ENCODE measurements at regions not wholly inside any gene's neighbourhood (a gene's known extent, or its start where the extent isn't known, plus 50 kb on each side); places are given as distances from the start of the nearest gene placed in this dataset.
A peak's percentile ranks its signal among the peaks of the same experiment; 100 is the strongest.

- intact Hi-C loops (cut with DNase I) = no loop called here
- TF ChIP-seq CTCF (IDR thresholded peaks at IDR 0.05) = no peak
- ATAC-seq (no peak), FAIRE-seq (no peak), DNase-seq (no peak)
- Histone ChIP-seq H3K4me1 (peaks cover 0 to 6% (median 0%) of the 10 kb centered on the region in 3 donors), H3K36me3 (no peaks in the 10 kb centered on the region), H3K4me3 (no peak overlapping the region), H3K9me3 (no peaks in the 10 kb centered on the region), H3K27me3 (no peaks in the 10 kb centered on the region), H3K27ac (no peak overlapping the region)
- 86 to 94% methylated on average over 4 of the region's 4 CpGs for WGBS, 2 donors
Measured at GRCh38 chr2:172198361-172198760, 95.7 kb upstream of the DLX2 start.

DNA sequence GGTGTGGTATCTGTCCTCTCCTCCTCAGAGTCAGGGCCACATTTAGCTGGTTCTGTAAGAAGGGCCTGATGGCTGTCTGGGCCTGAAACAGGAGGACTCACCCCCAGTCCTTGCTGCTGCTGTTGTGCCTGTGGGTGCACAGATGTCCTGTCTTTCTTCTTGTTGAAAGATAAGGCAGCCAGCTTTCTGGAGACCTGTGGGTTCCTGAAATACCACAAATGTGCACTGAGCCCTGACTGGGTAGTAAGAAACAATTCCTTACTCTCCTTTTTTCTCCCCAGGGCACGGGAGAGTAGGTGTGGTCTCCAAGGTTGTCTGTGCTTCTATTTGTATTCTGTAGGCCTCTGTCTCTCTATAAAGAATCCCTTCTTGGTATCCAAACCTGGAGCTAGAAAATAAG, 96.2 kb upstream of the DLX2 start:
- Histone ChIP-seq H3K36me3 (no peaks in the 10 kb centered on the region), H3K27ac (no peak overlapping the region), H3K4me3 (no peak overlapping the region), H3K27me3 (no peaks in the 10 kb centered on the region), H3K4me1 (peaks cover 0 to 6% (median 0%) of the 10 kb centered on the region in 3 donors), H3K9me3 (no peaks in the 10 kb centered on the region)
- no peak for ATAC-seq
- no peak for TF ChIP-seq CTCF (IDR thresholded peaks at IDR 0.05)
- FAIRE-seq = no peak
- intact Hi-C loops (cut with DNase I) = no loop called here
- DNase-seq = no peak
- 86 to 100% methylated on average over 1 of the region's 1 CpG for WGBS, 2 donors

DNA sequence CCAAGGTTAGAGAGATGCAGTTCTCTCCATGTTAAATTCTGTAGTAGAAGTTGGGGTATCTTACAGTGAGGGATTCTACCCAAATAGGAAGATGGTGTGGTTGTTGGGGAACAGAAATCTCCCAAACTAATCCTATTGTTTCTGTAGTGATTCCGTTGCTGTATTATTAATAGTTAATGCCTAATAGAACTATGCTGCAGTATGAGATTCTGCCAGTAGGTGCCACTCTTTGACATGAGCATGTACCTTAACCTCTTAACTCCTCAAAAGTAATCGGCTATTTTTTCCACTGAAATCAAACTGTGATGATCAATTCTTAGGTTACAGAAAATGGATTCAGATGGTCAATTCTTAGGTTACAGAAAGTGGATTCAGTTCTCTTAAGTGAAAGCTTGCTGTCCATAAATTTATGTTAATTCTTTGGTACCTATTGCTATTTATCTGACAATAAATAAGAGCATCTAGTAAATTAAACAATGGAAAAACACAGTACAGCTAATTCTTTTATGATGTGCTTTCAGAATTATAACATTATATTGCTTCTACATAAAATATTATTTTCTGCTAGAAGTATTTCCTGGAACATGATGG, 97.9 kb upstream of the DLX2 start:
- H3K4me1 ChIP-seq = peaks cover 0 to 6% (median 0%) of the 10 kb centered on the region in 3 donors
- no peak overlapping the region for H3K4me3 ChIP-seq
- peak in 3 of 4 donors; percentile 4 to 15 (median 11) for TF ChIP-seq CTCF (IDR thresholded peaks at IDR 0.05)
- DNase-seq (no peak), FAIRE-seq (no peak), ATAC-seq (peak in 1 of 4 donors; percentile 47)
- H3K27me3 ChIP-seq = no peaks in the 10 kb centered on the region
- no peaks in the 10 kb centered on the region for H3K36me3 ChIP-seq
- no peak overlapping the region for H3K27ac ChIP-seq
- no peaks in the 10 kb centered on the region for H3K9me3 ChIP-seq
- intact Hi-C loops (cut with DNase I) = no loop called here
- WGBS, 2 donors = 64 to 67% methylated on average over 2 of the region's 2 CpGs

DNA sequence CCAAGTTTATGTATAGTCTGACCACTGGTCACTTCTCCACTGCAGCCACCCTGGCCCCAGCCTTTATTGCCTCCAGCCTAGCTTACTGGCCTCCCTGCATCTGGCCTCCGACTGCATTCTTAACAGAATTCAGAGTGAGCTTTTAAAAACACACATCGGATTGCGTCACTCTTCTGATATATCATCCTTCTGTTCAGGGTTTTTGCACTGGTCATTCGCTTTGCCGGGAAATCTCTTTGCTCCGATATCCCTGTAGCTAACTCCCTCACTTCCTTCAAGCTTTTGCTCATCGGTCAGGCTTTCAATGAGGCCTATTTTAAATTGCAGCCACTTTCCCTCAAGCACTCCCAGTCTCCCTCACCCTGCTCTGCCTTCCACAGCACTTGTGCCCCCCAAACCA, 101.6 kb upstream of the DLX2 start:
- DNase-seq = no peak
- Histone ChIP-seq H3K4me1 (no peaks in the 10 kb centered on the region), H3K27me3 (no peaks in the 10 kb centered on the region), H3K4me3 (no peak overlapping the region), H3K27ac (no peak overlapping the region), H3K36me3 (no peaks in the 10 kb centered on the region), H3K9me3 (no peaks in the 10 kb centered on the region)
- 92 to 94% methylated on average over 7 of the region's 7 CpGs for WGBS, 2 donors
- FAIRE-seq = no peak
- intact Hi-C loops (cut with DNase I) = no loop called here
- no peak for ATAC-seq
- no peak for TF ChIP-seq CTCF (IDR thresholded peaks at IDR 0.05)

DNA sequence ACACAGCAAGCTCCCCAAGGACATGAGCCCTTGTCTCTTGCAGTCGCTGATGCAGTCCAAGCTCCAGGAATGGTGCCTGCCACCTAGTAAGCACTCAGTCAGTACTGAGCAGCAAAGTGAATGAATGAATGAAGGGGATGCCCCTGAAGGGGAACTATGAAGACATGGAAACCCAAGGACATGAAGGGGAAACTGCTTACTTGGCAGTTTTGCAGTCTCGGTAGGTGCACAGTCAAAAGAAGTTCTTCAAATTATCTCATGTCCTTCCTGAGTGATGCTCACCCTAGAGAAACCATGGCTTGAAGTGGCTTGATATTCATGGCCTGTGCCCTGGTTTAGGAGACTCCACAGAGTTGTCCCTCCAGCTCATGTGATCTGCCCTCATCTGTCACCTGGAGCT, 102.1 kb upstream of the DLX2 start:
- H3K4me1 ChIP-seq = no peaks in the 10 kb centered on the region
- intact Hi-C loops (cut with DNase I) = no loop called here

More for the DNA sequence above, 102.1 kb upstream of the DLX2 start:
- ATAC-seq = no peak
- Histone ChIP-seq H3K4me3 (no peak overlapping the region), H3K27ac (no peak overlapping the region), H3K9me3 (no peaks in the 10 kb centered on the region), H3K36me3 (no peaks in the 10 kb centered on the region), H3K27me3 (no peaks in the 10 kb centered on the region)
- DNase-seq = no peak
- no peak for TF ChIP-seq CTCF (IDR thresholded peaks at IDR 0.05)
- WGBS, 2 donors = 89 to 91% methylated on average over 2 of the region's 2 CpGs
- no peak for FAIRE-seq
